Liver (tissue), 8 donors: ENCODE measurements at regions not wholly inside any gene's neighbourhood (a gene's known extent, or its start where the extent isn't known, plus 50 kb on each side); places are given as distances from the start of the nearest gene placed in this dataset.

Experiments
- DNase-seq: peaks from one replicate; pipeline ENCODE4 v3.0.0-alpha.2; 2017; ENCODE audit warnings: low spot score
- H3K27ac ChIP-seq, 2 donors: one replicate each; pipeline ENCODE4 v1.7.0; 2013; ENCODE audit warnings: inconsistent platforms in 2 of 2, low read length in 2 of 2, control low read depth in 1 of 2, low read depth in 1 of 2, mild to moderate bottlenecking in 1 of 2
- H3K27me3 ChIP-seq, 4 donors: one replicate each; pipeline versions ENCODE4 v1.6.1 to v1.7.0; 2013; ENCODE audit warnings: low read length in 3 of 4, inconsistent platforms in 1 of 4, mild to moderate bottlenecking in 1 of 4, moderate library complexity in 1 of 4; ENCODE audit not compliant: control insufficient read depth in 4 of 4, insufficient read depth in 4 of 4
- H3K36me3 ChIP-seq, 4 donors: one replicate each; pipeline versions ENCODE4 v1.6.1 to v1.7.0; 2013; ENCODE audit warnings: low read length in 3 of 4, mild to moderate bottlenecking in 3 of 4, low read depth in 1 of 4, moderate library complexity in 1 of 4; ENCODE audit not compliant: control insufficient read depth in 4 of 4, insufficient read depth in 3 of 4
- H3K4me1 ChIP-seq, 4 donors: one replicate each; pipeline versions ENCODE4 v1.6.1 to v1.7.0; 2013; ENCODE audit warnings: low read length in 3 of 4, mild to moderate bottlenecking in 3 of 4, moderate library complexity in 1 of 4; ENCODE audit not compliant: control insufficient read depth in 4 of 4, insufficient read depth in 4 of 4
- H3K4me3 ChIP-seq, 3 donors: one replicate each; pipeline versions ENCODE4 v1.6.1 to v1.7.0; 2013; ENCODE audit warnings: low read length in 3 of 3, control low read depth in 1 of 3, low read depth in 1 of 3, mild to moderate bottlenecking in 1 of 3
- H3K9ac ChIP-seq, 2 donors: one replicate each; pipeline ENCODE4 v1.7.0; 2013; ENCODE audit warnings: low read length in 2 of 2, mild to moderate bottlenecking in 2 of 2, moderate library complexity in 2 of 2, control low read depth in 1 of 2, low read depth in 1 of 2
- H3K9me3 ChIP-seq, 4 donors: one replicate each; pipeline versions ENCODE4 v1.6.1 to v1.7.0; 2013; ENCODE audit warnings: low read length in 3 of 4; ENCODE audit not compliant: control insufficient read depth in 4 of 4
- CTCF ChIP-seq: fragments of 150-350 bp; IDR thresholded peaks from 2 replicates; pipeline ENCODE4 v1.5.1; 2017; ENCODE audit warnings: improper control_type of control experiment, low read depth, low read length; ENCODE audit not compliant: missing input control
- EGR1 ChIP-seq, 2 donors: IDR thresholded peaks; 2 replicates each; pipeline ENCODE4 v1.6.1; 2016 to 2018; ENCODE audit warnings: antibody characterized with exemption in 2 of 2, low read depth in 2 of 2
- FOXA1 ChIP-seq: IDR thresholded peaks from 2 replicates; pipeline ENCODE4 v1.6.1; 2016; ENCODE audit warnings: antibody characterized with exemption
- FOXA2 ChIP-seq: IDR thresholded peaks from 2 replicates; pipeline ENCODE4 v1.6.1; 2016; ENCODE audit warnings: antibody characterized with exemption
- HNF4A ChIP-seq, 2 donors: conservative IDR thresholded peaks; 2 replicates each; pipeline ENCODE4 v1.6.1; 2016; ENCODE audit warnings: antibody characterized with exemption in 2 of 2, mild to moderate bottlenecking in 2 of 2
- HNF4G ChIP-seq: IDR thresholded peaks from 2 replicates; pipeline ENCODE4 v1.6.1; 2016; ENCODE audit warnings: antibody characterized with exemption
- JUND ChIP-seq, 2 donors: IDR thresholded peaks; 2 replicates each; pipeline ENCODE4 v1.6.1; 2016; ENCODE audit warnings: antibody characterized with exemption in 2 of 2
- RAD21 ChIP-seq, 2 donors: IDR thresholded peaks; 2 replicates each; pipeline ENCODE4 v1.6.1; 2016; ENCODE audit warnings: antibody characterized with exemption in 2 of 2, mild to moderate bottlenecking in 2 of 2
- RXRA ChIP-seq, 2 donors: IDR thresholded peaks; 2 replicates each; pipeline ENCODE4 v1.6.1; 2017 to 2018; ENCODE audit warnings: antibody characterized with exemption in 2 of 2, mild to moderate bottlenecking in 1 of 2
- SP1 ChIP-seq: IDR thresholded peaks from 2 replicates; pipeline ENCODE4 v1.6.1; 2018; ENCODE audit warnings: antibody characterized with exemption, mild to moderate bottlenecking
- TAF1 ChIP-seq: conservative IDR thresholded peaks from 2 replicates; pipeline ENCODE4 v1.6.1; 2016; ENCODE audit warnings: antibody characterized with exemption, mild to moderate bottlenecking
- WGBS: extraction: QIAGEN DNeasy Blood & Tissue Kit; methylation state at CpG from one replicate; pipeline ENCODE4 v1.1.7; 2013; 5-methylcytosine and 5-hydroxymethylcytosine counted together
- TF ChIP-seq, protein P1 (sequence below): IDR thresholded peaks from 2 replicates; pipeline ENCODE4 v1.6.1; 2016; ENCODE audit warnings: antibody characterized with exemption
- TF ChIP-seq, protein P2 (sequence below): IDR thresholded peaks from 2 replicates; pipeline ENCODE4 v1.6.1; 2016; ENCODE audit warnings: antibody characterized with exemption
- TF ChIP-seq, protein P3 (sequence below): IDR thresholded peaks from 2 replicates; pipeline ENCODE4 v1.6.1; 2016; ENCODE audit warnings: antibody characterized with exemption
- TF ChIP-seq, protein P4 (sequence below): IDR thresholded peaks from 2 replicates; pipeline ENCODE4 v1.6.1; 2016; ENCODE audit warnings: antibody characterized with exemption, mild to moderate bottlenecking
- donor health status: healthy.
- donor health status: healthy.
- donor health status: healthy.
- donor health status: healthy.
- donor health status: healthy.

DNA sequence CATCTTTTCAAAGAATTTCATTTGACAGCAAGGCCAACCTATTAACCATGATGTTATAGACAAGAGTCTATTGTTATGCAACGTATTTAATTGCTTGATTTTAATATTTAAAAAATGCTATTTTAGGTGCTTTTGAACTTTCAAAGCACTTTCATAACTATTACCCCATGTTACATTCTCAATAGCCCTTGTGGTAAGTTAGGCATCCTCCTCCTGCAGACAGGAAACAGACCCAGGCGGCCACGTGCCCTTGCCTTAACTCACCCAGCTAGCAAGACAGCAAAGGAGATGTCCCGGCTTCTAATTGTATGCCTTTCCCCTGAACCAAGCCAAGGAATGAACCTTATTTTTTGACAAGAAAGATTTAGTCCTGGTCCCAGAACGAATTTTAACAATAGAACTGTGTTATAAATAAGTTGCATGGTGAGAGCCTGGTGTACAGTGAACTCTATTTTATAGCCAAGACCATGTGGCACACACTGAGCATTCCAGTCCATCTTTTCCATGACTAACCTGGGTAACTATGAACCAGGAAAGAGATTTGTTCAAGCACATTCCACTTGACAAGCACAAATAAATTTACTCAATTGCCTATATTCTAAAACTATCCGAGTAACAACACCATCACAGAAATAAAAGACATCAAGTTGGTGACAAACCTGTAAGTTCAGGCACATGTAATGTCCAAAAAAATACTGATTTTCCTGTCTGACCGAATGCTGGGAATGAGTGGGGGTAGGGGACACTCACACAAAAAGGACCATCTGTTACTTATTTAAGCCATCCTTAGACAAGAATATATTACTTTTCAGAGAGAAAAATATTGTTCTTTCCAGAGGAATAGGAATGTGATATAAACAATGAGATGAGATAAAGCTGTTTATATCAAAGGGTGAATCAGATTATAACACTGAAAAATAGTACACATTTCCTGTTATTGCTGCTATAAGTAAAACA is 163.0 kb downstream of the EFNB2 start:
- H3K9ac ChIP-seq: no peak overlapping the region
- peaks cover 0 to 2% (median 0%) of the 10 kb centered on the region in 4 donors for H3K27me3 ChIP-seq
- H3K4me1 ChIP-seq: no peaks in the 10 kb centered on the region
- DNase-seq: no peak
- WGBS: 56% methylated on average over 7 of the region's 7 CpGs
- no peaks in the 10 kb centered on the region for H3K36me3 ChIP-seq
- H3K9me3 ChIP-seq: no peaks in the 10 kb centered on the region
- TF ChIP-seq EGR1 (IDR thresholded peaks at IDR 0.05; ENCODE audit: low read depth in 2 of 2) (no peak), JUND (IDR thresholded peaks at IDR 0.05) (no peak), RAD21 (IDR thresholded peaks at IDR 0.05) (no peak), FOXA2 (no peak), FOXA1 (no peak), CTCF (no peak), TAF1 (no peak)
- TF ChIP-seq, protein P1, sequence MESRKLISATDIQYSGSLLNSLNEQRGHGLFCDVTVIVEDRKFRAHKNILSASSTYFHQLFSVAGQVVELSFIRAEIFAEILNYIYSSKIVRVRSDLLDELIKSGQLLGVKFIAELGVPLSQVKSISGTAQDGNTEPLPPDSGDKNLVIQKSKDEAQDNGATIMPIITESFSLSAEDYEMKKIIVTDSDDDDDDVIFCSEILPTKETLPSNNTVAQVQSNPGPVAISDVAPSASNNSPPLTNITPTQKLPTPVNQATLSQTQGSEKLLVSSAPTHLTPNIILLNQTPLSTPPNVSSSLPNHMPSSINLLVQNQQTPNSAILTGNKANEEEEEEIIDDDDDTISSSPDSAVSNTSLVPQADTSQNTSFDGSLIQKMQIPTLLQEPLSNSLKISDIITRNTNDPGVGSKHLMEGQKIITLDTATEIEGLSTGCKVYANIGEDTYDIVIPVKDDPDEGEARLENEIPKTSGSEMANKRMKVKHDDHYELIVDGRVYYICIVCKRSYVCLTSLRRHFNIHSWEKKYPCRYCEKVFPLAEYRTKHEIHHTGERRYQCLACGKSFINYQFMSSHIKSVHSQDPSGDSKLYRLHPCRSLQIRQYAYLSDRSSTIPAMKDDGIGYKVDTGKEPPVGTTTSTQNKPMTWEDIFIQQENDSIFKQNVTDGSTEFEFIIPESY: no peak
- TF ChIP-seq, protein P2, sequence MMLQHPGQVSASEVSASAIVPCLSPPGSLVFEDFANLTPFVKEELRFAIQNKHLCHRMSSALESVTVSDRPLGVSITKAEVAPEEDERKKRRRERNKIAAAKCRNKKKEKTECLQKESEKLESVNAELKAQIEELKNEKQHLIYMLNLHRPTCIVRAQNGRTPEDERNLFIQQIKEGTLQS: no peak
- TF ChIP-seq, protein P3, sequence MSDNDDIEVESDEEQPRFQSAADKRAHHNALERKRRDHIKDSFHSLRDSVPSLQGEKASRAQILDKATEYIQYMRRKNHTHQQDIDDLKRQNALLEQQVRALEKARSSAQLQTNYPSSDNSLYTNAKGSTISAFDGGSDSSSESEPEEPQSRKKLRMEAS: no peak
- H3K4me3 ChIP-seq: no peak overlapping the region
- no peak overlapping the region for H3K27ac ChIP-seq

DNA sequence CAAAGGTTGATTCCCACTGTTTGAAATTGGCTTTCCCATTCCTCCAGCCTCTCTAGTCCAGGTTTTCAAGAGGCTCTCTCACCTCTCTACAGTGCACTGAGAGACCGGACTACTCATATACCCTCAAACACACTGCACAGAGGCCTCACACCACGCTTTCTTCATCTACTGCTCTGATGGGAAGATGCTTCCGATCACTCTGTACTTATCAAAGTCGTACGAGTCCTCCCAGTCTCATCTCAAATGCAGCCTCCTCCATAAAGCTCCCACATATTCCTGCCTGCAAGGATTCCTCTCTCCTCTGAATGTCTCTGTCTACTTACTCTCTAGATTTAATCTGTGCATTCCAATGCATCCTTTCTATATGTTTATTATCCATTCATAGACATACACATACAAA is 164.4 kb downstream of the EFNB2 start:
- Histone ChIP-seq H3K4me3 (no peak overlapping the region), H3K36me3 (no peaks in the 10 kb centered on the region), H3K27ac (no peak overlapping the region), H3K9ac (no peak overlapping the region), H3K9me3 (no peaks in the 10 kb centered on the region), H3K4me1 (no peaks in the 10 kb centered on the region), H3K27me3 (peaks cover 0 to 2% (median 0%) of the 10 kb centered on the region in 4 donors)
- 82% methylated on average over 5 of the region's 5 CpGs for WGBS
- DNase-seq: no peak
- no peak for TF ChIP-seq HNF4G
- no peak for TF ChIP-seq JUND (IDR thresholded peaks at IDR 0.05)
- no peak for TF ChIP-seq FOXA2
- TF ChIP-seq TAF1: no peak
- TF ChIP-seq EGR1 (IDR thresholded peaks at IDR 0.05; ENCODE audit: low read depth in 2 of 2): no peak
- TF ChIP-seq SP1: no peak
- no peak for TF ChIP-seq RAD21 (IDR thresholded peaks at IDR 0.05)
- no peak for TF ChIP-seq HNF4A (conservative IDR thresholded peaks at IDR 0.05)
- TF ChIP-seq RXRA (IDR thresholded peaks at IDR 0.05): no peak
- TF ChIP-seq, protein P4, sequence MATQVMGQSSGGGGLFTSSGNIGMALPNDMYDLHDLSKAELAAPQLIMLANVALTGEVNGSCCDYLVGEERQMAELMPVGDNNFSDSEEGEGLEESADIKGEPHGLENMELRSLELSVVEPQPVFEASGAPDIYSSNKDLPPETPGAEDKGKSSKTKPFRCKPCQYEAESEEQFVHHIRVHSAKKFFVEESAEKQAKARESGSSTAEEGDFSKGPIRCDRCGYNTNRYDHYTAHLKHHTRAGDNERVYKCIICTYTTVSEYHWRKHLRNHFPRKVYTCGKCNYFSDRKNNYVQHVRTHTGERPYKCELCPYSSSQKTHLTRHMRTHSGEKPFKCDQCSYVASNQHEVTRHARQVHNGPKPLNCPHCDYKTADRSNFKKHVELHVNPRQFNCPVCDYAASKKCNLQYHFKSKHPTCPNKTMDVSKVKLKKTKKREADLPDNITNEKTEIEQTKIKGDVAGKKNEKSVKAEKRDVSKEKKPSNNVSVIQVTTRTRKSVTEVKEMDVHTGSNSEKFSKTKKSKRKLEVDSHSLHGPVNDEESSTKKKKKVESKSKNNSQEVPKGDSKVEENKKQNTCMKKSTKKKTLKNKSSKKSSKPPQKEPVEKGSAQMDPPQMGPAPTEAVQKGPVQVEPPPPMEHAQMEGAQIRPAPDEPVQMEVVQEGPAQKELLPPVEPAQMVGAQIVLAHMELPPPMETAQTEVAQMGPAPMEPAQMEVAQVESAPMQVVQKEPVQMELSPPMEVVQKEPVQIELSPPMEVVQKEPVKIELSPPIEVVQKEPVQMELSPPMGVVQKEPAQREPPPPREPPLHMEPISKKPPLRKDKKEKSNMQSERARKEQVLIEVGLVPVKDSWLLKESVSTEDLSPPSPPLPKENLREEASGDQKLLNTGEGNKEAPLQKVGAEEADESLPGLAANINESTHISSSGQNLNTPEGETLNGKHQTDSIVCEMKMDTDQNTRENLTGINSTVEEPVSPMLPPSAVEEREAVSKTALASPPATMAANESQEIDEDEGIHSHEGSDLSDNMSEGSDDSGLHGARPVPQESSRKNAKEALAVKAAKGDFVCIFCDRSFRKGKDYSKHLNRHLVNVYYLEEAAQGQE: no peak
- TF ChIP-seq, protein P3: no peak
